Stimulated activated naive CD8-positive, alpha-beta T cell treated with anti-CD3 and anti-CD28 coated beads, Interleukin-15, Interleukin-2, amounts not matched to agents 100 U/mL and 50 U/mL, for 24 hours (primary cell): ENCODE measurements at regions not wholly inside any gene's neighbourhood (a gene's known extent, or its start where the extent isn't known, plus 50 kb on each side); places are given as distances from the start of the nearest gene placed in this dataset.

Experiments used
- ATAC-seq: fragments of 150-1000 bp; cut with Tn5 transposase; one replicate; pipeline ENCODE4 v1.10.0; 2021
- DNase-seq: peaks from one replicate; pipeline ENCODE4 v3.0.0; 2021

DNA sequence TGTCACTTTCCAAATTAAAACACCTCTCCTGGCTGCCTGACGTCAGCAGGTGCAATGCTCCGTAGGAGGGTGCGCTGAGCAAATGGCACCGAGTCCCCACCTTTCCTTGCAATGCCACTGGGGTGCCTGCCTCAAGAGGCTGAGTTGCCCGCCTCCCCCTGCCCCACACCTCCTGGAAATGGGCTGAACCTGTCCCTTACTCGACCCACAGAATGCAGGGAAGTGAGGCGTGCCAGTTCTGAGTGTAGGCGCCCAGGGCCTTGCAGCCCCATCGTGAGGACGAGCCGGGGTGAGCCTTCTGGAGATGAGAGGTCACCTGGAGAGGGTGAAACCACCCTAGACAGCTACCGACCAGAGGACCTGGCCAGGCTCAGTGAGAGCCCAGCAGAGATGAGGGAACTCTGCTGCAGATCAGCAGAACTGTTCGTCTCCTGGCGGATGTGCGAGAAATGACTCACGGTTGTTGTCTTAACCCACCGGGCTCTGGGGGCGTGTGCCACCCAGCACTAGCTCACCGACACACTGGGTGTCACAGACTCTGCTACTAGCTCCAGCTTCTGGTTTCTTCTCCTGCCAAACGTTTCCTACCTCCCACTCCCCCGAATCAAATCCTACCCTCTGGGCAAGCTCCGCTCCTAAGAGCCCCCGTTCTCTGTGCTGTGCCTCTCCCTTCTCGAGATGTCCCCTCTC is 168.7 kb upstream of the HDAC4 start:
- DNase-seq (no peak), ATAC-seq (peak; percentile 71)

DNA sequence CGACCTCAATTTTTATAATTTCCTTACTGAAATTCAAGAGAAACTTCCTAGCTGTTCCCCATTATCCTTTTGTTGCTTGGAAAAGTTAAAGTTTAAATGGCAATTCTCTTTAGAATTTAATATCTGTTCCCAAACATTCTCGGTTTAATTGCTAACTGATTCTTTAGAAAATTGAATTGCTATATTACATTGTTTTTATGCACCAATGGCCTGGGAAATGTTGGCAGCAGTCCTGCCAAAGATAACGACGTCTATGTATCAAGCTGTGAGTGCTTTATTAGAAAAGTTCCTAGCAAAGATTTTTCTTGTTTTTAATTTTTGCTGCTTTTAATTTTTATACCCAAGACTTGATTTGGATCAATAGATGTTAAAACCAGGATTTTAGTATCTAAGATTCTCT is 167.8 kb upstream of the HDAC4 start:
- no peak for ATAC-seq
- DNase-seq: no peak

DNA sequence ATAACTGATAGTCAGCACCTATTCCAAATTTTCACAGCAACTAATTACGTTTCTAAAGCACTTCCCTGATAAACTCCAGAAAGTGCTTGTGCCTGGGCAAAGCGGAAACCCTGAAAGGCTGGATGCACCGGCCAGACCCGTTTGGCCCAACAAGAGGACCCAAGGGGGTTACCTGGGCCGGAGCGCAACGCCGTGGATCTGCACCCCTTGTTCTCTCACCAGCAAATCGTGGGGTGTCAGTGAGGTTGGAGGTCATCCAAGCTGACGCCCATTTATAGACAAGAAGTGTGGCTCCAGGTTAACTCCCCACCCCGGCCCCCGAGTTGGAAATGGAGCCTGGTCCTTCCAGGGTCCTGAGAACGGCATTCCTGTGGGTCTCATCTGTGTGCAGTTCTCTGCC is 167.0 kb upstream of the HDAC4 start:
- DNase-seq: no peak
- no peak for ATAC-seq

DNA sequence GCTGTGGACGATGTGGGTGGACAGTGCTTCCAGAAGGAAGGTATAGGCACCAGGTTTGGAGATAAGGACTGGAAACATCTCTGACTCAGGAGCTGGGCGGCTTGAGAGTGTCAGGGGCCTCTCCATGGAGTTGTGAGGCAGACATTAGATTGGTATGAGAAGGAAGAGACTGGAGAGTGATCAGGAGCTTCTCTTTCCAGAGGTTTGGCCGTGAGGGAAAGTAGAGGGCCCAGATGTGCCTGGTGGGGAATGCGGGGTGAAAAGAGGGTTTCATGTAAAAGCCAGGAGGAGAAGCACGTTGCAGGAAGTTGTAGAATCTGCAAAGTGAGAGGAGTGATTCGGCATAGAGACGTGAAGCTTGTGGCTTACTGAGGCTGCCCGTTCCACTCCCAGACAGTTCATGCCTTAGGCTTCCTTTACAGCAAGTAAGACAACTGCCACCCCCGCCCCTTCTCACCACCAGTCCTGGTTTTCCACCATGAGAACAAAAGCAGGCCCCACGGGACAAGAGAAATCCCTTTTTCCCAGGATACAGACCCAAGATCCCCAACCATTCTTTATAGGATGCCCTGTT is 166.3 kb upstream of the HDAC4 start:
- DNase-seq (no peak), ATAC-seq (no peak)

DNA sequence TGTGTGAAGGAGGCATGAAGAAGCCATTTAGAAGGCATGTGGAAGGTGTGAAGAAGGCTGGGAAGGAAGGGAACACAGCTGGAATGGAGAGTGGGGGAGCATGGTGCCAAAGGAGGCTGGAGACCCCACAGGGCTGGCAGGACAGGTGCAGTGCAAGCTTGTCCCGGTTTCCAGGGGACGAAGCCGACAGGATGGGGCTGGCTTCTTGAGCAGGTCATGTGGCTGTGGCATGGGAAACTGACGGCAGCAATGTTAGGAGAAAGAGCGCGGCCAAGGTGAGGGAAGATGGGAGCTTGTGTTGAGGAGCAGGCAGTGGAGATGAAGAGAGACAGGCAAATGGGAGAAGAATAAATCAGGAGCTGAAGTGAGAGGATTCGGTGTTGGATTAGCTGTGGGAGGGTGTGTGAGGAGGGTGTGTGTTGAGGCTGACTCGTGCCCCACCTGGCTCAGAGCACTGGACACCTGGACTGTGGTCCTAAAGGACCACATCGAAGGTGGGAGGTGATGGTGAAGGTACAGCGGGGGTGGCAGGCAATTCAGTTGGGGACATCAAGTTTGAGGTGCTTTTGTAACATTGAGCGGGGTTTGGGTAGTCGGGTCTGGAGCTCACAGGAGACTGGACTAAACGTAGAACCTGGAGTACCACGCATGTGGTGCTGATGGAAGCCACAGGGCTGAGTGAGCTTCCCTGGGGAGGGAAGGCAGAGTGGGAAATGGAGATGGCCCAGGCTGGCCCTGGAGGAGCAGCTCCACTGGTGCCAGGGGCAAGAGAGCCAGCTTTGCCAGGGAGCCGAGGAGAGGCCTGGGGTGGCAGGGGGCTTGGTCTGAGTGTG is 165.6 kb upstream of the HDAC4 start:
- DNase-seq (no peak), ATAC-seq (no peak)

DNA sequence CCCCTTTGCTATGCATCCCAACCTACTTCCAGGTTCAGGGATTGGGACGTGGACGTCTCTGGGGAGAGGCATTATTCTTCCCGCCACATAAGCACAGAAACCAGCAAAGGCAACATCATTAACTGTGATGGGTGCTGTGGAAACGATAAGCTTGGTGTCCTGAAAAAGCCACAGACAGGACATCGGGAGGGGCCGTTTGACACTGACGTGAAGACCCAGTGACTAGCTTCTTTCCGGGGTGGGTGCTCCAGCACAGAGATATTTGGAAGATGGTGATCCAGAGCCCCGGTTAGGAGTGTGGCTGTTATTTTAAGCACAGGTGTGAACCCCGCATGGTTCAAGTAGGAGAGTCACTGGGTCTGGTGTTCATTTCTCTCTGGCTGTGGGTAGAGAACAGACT is 163.8 kb upstream of the HDAC4 start:
- DNase-seq: no peak

DNA sequence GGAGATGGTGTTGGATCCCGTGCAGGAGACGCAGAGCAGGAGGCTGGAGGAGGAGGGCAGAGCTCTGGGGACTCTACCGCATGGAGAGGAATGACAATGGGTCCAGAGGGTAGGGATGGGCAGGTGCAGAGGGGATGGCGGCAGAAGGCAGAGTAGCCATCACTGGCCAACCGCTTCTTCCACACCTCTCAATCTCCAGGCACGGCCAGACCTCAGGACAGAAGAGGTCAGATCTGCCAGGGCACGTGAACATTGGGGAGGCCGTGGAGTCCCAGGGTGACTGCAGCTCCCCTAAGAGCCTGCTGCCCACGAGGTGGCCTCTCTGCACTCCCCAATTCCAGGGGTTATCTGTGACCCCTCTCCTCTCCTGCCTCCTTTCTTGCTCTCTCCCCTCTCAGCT is 162.7 kb upstream of the HDAC4 start:
- no peak for DNase-seq
- no peak for ATAC-seq

More for the DNA sequence above, 163.8 kb upstream of the HDAC4 start:
- ATAC-seq: no peak

DNA sequence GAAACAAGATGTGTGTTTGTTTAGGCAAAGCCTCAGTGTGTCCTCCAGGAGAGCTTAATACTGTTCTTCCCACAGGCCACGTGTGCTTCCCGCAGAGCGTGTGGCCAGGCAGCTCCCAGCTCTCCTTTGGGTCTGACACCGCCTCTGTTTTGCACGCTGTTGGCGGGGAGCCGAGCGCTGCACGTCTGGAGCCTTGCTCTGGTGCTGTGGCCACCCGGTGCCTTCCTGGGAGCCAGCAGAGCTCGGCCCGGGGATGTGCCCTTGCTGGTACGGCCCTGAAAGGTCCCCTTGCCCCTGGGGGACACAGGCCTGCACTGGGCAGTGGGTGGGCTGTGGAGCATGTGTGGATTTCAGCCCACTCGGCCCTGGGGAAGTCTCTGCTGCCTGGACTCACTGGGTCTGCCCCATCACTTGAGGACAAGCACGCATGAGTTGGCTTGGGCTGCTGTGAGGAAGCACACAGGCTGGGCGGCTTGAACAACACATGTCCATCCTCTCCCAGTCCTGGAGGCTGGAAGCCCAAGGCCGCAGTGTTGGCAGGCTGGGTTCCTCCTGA is 160.7 kb upstream of the HDAC4 start:
- ATAC-seq (no peak), DNase-seq (no peak)

DNA sequence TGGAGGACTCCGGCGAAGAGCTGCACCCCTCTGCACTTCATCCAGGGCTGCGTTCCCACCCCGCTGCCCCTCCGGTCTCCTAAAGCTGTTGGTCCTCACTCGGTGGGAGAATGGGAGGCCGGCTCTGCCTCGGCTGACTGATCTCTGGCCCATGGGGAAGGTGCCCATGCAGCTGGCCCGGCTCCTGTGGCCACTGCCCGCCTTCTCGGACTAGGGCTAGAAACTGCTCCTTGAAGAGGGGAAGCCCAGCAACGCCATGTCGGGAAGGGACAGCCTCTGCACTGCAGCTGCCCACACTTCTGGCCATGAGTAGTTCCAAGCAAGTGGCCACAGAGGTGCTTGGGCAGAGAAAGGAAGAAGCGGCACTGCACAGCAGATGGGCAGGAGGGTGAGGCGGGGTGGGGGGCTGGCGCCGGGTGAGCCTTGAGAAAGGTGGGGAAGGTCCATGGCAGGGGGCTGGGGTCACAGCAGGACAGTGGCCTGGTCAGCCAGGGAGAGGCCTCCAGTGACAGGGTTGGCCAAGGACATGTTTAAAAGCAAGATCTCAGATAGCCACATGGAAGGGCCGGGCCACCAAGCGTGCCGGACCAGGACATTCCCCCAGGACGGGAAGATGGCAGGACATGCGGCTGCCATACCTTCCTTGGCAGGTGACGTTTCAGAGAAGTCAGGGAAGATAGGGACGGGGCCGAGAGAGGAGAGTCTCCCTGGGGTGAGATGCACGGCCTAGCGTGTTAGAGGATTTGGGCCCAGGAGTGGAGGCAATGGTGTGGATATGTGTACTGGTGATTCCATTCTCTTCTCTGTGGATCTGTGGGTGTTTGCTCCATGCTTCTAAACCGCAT is 158.8 kb upstream of the HDAC4 start:
- ATAC-seq: no peak

DNA sequence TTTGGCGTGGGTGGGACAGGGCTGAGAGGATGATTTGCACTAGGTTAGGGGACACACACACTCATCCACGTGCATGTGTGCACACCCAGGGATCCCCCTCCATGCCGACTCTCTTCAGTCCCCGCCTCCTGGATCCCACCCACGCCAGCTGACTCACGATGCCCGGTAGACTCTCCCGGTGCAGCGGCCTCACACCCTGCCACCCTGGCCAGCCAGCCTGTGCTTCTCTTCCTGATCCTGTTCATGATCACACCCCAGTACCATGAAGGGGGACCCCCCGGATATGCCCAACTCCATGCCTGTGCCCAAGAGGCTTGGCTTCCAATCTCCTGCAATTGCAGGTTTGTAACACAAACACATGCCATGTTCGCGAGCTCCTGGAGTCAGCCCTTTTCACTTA is 157.8 kb upstream of the HDAC4 start:
- DNase-seq (no peak), ATAC-seq (no peak)

More for the DNA sequence above, 158.8 kb upstream of the HDAC4 start:
- DNase-seq: no peak

DNA sequence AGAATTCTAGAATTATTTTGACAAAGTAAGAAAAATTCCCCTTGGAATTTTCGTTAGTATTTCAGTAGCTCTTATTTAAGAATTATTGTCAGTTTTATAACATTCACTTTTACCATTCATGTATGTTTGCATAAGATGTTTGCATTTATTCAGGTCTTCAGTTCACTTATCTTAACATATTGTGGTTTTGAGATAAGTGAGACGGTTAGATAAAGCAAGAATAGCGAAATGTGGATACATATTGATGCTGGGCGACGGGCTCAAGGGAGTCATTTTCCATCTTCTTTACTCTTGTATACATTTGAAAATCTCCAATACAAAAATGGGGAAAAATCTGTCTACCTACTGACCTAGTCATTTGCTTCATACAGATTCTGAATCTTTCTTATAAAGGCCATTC is 156.7 kb upstream of the HDAC4 start:
- no peak for ATAC-seq
- no peak for DNase-seq

DNA sequence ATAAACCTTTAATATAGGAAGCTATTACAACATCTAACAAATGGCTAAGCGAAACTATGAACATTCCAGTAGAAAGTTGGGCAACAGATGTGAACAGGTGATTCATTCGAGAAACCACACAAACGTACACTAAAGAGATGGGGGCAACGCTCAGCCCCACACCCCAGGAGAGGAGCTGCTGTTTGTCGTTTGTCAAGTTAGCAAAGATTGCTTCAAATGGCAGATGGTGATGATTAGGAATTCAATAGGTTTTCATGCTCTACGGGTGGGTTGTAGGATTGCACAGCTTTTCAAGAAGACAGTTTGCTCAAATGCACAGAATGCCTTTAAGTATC is 154.7 kb upstream of the HDAC4 start:
- no peak for ATAC-seq
- DNase-seq: no peak

DNA sequence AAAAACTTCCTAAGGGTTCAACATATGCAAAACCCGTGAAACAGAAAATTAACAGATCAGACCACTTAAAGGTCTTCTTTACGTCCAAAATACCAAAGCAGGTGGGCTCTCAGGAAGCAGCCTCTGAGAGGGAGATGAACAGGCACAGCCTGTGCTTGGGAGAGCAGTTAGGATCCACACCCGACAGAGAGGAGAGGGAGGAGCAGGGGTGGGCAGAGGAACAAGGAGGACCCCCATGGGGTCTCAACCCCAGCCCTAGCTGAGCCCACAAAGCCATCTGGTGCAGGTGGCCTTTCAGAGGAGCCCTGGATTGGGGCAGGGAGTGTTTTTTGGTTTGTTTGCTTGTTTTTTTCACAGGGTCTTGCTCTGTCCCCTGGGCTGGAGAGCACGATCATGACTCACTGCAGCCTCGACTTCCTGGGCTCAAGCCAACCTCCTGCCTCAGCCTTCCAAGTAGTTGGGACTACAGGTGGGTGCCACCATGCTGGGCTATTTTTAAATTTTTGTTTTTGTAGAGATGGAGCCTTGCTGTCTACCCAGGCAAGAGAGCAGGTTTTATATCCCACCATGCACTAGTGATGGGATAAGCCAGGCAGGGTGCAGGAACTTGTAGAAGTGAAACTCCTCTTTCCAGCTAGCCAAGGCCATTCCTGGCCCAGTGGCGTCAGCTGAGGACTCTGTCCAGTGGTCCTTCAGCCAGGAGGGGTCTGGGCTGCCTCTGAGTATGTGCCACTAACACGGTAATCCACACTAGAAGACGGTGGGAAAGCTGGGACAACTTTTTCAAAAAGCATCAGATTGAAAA is 154.1 kb upstream of the HDAC4 start:
- DNase-seq (no peak), ATAC-seq (no peak)

DNA sequence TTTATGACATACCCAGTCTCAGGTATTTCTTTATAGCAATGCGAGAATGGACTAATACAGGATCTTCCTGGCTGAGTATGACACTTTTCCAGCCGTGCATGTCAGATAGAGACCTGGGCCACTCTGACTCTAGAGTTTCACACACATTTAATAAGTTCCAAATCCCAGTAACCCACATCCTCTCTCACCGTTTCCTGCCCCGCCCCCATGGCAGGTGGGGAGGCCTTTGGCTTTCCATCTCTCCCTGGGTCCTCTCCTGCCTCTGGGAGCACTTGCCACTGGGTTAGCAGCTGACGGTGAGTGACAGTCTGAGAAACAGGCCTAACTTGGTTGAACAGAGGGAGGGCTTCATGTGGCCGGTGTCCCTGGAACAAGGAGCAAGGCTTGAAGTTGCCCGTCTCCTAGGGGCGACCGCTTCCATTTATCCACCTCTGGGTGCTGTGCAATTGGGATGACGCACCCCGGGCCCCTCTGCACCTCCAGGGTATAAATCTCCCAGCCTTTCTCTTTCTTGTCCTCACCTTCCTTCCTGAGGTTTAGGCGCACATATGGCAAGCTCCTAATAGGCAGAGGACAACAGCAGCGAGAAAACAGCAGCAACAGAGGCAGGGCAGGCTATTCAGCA is 152.7 kb upstream of the HDAC4 start:
- DNase-seq (no peak), ATAC-seq (no peak)

DNA sequence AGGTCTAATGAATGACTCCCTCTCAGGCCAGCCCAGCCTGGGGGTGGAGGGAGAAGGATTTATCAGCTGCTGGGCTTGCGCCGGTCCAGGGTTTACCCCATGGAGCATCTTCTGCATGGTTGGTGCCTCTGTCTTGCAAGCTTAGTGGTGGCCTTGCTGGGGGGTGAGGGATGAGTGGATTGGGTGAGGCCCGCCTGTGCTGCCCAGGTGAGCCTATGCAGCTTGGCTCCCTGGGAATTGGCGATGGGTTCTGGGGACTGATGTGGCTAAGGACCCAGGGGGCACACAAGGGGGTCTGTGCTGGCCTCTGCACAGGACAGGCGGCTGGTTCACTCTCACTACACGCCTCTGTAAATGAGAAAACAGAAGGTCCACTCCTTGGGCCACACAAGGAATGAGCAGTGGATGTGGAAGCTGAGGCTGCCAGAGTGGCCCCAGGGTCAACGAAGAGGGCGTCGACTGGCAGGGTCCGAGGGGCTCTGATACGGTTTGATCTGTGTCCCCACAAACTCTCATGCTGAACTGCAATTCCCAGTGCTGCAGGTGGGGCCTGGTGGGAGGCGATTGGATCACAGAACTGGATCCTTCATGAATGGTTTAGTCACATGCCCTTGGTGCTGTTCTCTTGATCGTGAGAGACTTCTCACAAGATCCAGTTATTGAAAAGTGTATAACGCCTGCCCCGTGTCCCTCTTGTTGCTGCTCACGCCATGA is 151.6 kb upstream of the HDAC4 start:
- no peak for ATAC-seq
- DNase-seq: no peak

DNA sequence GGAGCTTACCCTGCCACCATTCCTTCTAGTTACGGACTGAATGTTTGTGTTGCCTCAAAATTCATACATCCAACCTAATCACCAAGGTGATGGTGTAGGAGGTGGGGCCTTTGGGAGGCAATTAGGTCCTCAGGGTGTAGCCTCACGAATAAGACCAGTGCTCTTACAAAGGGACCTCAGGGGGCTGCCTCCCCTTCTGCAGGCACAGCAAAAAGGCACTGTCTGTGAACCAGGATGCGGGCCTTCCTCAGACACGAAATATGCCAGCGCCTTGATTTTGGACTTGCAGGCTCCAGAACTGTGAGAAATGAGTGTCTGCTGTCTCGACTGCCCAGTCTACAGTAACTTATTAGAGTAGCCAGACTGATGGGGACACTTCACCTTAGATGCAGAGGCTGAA is 150.4 kb upstream of the HDAC4 start:
- ATAC-seq (no peak), DNase-seq (no peak)

DNA sequence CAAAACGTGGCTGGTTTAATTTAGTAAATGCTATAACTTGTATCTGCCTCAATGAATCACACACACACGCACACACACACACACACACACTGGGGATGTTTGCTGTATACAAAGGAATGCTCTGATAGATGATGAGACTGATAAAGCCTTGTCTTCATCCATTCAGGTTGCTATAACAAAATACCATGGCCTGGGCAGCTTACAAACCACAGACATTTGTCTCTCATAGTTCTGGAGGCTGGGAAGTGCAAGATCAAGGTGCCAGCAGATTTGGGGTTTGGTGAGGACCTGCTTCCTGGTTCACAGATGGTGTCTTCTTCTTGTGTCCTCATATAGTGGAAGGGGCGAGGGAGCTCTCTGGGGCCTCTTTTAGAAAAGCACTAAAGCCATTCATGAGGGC is 149.5 kb upstream of the HDAC4 start:
- no peak for ATAC-seq
- no peak for DNase-seq

DNA sequence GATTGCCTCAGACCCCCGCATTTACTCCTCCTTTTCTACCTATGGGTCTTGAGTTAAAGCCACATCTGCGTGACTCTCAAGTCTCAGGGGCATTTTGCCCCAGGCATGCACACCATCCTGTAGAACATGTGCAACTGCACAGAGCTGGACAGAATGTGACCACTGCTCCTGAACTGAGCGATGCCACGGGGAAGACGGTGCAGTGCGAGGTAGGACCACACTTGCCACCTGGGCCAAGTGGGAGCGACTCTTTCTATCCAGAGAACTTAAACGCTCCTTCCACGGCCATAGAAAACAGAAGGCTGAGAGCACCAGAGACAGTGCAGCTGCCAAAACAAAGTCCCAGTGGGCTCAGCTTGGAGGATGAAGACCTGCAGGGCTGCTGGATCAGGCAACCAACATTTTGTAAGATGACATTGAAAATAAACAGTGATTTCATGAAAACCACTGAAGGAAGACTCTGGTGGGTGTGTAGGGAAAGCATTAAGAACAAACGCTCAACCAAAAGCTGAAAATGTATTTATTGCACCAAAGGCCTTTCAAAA is 149.0 kb upstream of the HDAC4 start:
- DNase-seq (no peak), ATAC-seq (no peak)

DNA sequence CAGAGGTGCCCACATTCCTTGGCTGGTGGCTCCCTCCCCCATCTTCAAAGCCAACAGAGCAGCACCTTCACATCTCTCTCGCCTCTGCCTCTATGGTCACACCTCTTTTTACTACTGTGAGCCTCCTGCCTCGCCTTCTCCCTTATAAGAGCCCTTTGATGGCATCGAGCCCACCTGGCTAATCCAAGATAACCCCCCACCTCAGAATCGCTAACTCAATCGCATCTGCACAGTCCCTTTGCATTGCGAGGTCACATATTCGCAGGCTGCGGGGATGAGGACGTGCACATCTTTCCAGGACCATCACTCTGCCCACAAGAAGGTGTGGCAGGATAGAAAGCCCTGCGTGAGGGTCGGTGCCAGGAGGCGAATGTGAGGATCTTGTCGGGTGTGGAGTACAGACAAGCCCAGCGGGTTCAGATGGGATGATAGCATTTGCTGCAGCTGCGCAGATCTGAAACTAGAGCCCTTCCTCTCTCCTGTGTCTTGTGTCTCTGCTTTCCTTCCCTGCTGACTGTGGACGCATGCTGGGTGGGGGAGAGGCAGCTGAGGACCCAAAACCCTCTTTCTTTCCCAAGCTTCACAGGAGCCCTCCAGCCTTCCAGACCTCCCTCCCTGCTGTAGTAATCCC is 148.3 kb upstream of the HDAC4 start:
- DNase-seq (no peak), ATAC-seq (no peak)

DNA sequence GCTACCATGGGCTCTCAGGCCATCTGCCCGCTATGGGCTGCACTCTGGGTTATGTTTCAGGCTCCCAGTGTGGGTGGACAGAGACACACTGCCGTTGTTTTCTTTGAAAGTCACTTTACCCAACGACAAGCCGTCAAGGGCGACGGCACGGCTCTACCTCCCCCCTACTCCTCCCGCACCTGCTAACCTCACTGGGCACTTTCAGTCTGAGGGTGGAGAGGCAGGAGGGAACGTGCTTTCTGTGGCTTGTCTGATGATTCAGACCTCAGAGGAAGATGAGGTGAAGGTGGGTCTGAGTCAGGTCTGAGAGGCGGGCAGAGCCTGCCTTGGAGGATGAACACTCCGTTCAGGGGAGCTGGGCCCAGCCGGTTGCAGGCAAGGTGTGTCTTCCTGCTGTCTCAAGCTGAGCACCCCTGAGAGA is 147.6 kb upstream of the HDAC4 start:
- peak; percentile 85 for ATAC-seq
- DNase-seq: peak; percentile 70
